HG02973 (cell line): ENCODE measurements at regions not wholly inside any gene's neighbourhood (a gene's known extent, or its start where the extent isn't known, plus 50 kb on each side); places are given as distances from the start of the nearest gene placed in this dataset.

Experiments
- ATAC-seq: cut with Tn5 transposase; IDR thresholded peaks from one replicate; pipeline ENCODE4 v1.9.1; 2021; ENCODE audit warnings: moderate library complexity; ENCODE audit not compliant: unreplicated experiment

DNA sequence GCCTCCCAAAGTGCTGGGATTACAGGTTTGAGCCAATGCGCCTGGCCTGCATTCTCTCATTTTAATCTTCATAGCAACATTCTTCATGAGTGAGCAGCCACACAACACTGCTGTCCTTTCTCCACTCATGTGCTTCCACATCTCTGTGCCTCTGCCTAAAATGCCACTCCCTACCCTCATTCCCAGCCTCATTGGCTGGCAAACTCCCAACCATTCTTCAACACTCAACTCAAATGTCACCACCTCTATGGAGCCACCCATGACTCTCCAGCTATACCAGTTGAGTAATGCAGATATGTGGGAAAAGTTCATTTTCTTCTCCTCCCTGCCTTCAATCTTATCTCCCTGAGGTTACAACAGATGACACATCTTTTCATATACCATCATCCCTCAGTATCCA is 53.9 kb upstream of the ZC3H12A start:
- ATAC-seq, result no peak

DNA sequence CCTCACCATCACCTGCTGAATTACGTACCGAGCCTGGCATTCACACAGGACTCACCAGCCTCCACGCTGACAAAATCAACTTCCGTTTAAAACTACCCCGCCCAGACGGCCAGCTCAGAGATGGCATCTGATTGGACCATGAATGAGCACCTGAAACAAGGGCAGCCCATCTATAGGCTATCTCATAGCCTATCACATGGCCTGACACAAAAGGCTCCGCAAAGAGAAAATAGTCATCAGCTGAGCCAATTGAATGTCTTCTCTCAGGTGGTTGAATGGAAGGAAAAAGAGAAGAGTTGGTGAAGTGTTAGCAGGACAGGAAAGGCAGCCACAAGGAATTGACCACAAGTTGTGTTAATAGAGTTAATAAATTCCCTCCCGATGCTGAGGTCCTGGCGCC is 50.6 kb upstream of the ZC3H12A start:
- no peak for ATAC-seq

DNA sequence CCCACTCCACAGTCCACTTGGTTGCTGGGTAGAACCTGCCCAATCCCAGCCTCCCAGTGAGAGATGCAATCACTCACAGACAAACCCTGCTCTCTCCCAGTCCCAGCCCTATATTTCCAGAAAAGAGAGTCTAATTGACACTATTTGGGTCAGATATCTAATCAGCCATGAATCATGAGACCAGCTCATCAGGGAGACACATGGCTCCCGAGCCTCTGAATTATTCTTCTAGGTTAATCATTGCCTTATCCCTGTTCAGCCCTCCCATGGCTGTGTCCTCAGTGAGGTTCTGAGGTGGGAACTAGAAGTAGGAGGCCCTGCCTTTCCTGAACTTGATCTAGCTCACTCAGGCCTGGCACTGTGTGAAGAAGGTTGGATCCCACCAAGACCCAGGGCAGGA is 49.9 kb upstream of the ZC3H12A start:
- ATAC-seq, result no peak
